Epidermal melanocyte (primary cell): ENCODE measurements at regions not wholly inside any gene's neighbourhood (a gene's known extent, or its start where the extent isn't known, plus 50 kb on each side); places are given as distances from the start of the nearest gene placed in this dataset.
"Not testable (repeated sequence)": the region's sequence is repeated elsewhere in the genome, so short reads cannot be mapped to it uniquely, and the experiment has no call there.

Source experiments
- DNase-seq: peaks from one replicate; pipeline ENCODE4 v3.0.0; 2011; ENCODE audit warnings: low spot score; ENCODE audit not compliant: insufficient read length

DNA sequence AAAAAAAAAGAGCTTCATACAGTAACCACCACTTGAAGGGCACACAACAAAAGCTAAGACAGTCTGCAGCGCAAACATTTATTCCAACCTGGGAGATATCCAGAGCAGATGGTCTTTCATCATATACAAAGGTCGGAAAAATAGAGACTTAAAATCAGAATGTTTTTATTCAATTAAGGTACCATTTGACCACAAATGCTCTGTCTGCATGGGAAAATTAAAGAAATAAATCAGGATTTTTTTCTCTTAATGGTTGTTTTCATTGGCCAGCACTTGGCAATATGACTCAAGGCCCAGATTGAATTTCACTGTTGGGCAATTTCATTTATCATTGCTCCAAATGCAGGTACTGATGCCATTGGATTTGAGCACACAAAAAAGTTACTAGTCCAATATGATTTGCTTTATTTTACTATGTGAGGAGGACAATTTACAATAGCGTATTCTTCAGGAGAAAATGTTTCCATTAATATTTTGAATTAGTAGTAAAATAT, 145.9 kb upstream of the AGTR1 start:
- DNase-seq = no peak

DNA sequence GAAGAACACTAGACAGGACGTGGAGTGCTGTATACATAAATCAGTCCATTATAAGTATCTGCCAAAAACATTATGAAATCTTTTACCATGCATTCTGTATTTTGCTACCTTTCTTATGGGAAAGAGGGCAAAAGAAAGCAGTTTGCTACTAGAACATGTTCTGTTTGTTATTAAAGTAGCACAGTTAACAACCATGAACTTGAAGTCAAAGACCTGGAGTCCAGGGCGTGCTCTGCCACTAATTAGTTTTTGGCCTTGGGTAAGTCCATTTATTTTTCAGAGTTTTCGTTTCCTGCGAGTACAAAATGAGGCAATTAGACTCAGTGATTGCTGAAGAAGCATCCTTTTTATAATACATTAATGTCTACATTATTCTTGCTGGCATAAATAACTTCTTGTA, 143.3 kb upstream of the AGTR1 start:
- no peak for DNase-seq

- no peak for DNase-seq
Observed at GRCh38 chr3:148556664-148557063, 141.0 kb upstream of the AGTR1 start.

DNA sequence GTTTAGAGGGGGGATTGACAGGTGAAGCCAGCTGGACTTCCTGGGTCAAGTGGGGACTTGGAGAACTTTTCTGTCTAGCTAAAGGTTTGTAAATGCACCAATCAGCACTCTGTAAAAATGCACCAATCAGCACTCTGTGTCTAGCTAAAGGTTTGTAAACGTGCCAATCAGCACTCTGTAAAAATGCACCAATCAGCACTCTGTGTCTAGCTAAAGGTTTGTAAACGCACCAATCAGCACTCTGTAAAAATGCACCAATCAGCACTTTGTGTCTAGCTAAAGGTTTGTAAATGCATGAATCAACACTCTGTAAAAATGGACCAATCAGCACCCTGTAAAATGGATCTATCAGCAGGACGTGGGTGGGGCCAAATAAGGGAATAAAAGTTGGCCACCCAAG, 120.1 kb upstream of the AGTR1 start:
- DNase-seq = not testable (repeated sequence)

DNA sequence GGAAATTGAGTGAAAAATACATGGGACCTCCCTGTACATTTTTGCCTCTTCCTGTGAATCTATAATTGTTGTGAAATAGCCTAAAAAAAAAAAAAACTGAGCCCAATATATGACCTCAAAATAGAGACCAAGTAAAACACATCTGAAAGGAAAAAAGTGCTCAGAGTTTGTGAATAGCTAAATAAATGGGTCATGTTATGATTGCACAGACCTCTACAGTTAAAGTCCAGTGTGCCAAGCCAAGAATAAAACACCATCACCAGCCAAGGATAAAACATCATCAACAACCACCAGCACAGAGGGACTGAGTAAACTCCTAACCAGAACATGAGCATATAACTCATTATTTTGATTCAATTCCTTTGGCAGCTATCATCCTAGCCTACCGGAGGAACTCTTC, 115.6 kb upstream of the AGTR1 start:
- DNase-seq = no peak

DNA sequence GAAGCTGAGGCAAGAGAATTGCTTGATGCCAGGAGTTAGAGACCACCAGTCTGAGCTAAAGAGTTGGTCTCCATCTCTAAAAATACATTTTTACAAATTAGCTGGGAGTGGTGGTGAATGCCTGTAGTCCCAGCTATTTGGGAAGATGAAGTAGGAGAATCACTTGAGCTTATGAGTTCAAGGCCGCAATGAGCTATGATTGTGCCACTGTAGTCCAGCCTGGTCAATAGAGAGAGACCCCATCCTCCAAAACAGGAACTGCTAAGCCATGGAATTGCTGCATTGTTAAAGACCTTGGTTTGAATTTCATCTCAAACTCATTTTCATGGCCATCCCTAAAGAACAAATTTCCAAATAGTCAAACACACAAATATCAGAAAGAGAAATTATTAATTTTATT, 113.9 kb upstream of the AGTR1 start:
- DNase-seq = no peak

DNA sequence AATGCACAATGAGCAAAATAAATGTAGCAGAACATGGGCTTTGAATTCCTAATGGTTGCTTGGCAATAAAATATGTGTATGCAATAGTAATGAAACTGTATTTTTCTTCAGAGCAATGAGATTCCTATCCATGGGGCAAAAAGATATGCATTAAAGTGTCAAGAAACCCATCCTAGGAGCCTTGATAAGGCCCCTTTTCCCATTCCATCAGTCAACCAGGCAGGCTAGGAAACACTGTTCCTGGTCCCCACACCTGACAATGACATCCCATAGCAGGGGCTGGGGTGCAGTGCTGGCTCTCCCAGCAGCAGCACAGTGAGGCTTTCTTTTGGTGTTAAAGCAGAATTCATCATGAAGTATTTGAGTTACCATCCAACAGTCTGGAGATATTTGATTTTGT, 113.3 kb upstream of the AGTR1 start:
- no peak for DNase-seq

- no peak for DNase-seq
Observed at GRCh38 chr3:148585671-148586379, 111.9 kb upstream of the AGTR1 start.

- no peak for DNase-seq
Observed at GRCh38 chr3:148588291-148588690, 109.4 kb upstream of the AGTR1 start.

DNA sequence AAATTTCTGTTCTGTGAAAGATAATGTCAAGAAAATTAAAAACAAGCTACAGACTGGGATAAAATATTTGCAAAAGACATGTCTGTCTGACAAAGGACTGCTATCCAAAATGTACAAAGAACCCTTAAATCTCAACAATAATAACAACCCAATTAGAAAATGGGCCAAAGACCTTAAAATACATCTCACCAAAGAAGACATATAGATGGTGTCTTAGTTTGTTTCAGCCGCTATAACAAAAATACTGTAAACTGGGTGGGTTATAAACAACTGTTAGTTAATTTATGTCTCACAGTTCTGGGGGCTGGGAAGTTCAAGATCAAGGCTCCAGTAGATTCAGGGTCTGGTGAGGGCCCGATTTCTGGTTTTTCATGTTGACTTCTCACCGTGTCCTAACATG, 106.2 kb upstream of the AGTR1 start:
- no peak for DNase-seq

DNA sequence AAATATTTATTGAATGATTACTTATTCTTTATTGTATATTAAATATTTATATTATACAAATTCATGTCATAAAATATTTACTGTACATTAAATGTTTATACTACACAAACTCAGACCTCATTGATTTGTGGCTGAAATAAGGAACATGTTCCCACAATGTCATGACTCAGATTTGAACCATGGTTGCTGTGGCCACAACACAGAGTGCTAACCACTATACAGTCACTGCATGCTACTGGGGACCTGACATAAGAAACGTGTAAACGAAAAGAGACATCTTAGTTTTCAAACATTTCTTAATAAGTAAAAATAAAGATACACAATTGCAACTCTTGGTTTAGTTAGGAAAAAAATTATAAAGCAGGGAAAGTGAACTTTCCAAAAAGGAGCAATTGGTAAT, 99.1 kb upstream of the AGTR1 start:
- no peak for DNase-seq

- DNase-seq = no peak
Observed at GRCh38 chr3:148599481-148599880, 98.2 kb upstream of the AGTR1 start.

DNA sequence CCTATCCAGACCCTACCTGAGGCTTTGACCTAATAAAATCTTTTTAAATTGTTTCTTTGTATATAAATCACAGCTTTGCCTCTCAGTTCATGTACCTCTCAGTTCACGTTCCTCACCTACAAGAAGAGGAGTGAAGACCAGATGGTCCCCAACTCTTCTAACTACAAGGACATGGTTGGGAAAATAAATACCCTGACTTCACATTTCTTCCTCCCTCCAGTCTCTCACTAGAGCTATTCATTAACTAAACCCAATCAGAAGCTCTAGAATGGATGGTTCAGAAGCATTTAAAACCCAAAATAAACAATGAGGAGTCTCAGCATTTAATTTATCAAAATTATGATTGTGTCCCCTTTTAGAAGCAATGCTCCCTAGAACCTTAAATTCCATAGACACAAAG, 97.3 kb upstream of the AGTR1 start:
- DNase-seq = no peak

GRCh38 chr3:148600902-148601765, 96.6 kb upstream of the AGTR1 start:
- no peak for DNase-seq

- no peak for DNase-seq
Observed at GRCh38 chr3:148601766-148602685, 95.7 kb upstream of the AGTR1 start.

GRCh38 chr3:148604270-148605085, 93.2 kb upstream of the AGTR1 start:
- no peak for DNase-seq

- no peak for DNase-seq
Observed at GRCh38 chr3:148605521-148605920, 92.2 kb upstream of the AGTR1 start.

DNA sequence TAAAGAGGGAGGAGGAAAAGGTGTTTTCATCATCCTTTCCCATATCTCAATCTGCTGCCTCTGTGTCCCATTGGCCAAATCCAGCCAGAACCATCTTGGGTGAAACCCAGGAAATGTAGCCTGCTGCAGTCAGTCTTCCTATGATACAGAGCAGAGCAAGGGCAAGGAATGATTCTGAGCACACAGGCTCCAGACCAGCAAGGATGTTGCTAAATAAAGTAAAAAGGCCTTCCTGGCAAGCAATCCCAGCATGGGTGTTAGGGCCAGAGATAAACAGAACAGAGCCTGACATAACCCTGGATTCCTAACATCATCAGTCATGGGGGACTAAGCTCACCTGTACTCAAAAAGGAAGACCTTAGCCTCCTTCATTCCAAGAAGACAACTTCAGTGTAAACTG, 90.7 kb upstream of the AGTR1 start:
- DNase-seq = no peak

- DNase-seq = no peak
Observed at GRCh38 chr3:148607491-148607890, 90.2 kb upstream of the AGTR1 start.

DNA sequence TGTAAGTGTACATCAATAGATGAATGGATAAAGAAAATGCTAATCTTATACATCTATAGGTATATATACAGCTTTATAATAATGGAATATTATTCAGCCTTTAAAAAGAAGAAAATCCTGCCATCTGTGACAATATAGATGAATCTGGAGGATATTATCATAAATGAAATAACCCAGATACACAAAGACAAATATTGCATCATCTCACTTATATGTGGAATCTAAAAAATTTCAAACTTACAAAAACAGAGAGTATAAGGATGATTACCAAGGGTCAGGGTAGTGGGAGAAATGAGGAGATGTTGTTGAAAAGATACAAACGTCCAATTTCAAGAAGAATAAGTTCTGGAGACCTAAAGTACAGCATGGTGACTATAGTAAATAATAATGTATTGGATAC, 85.4 kb upstream of the AGTR1 start:
- DNase-seq = no peak

GRCh38 chr3:148615382-148615781, 82.3 kb upstream of the AGTR1 start:
- no peak for DNase-seq
